ENCODE measurements at regions not wholly inside any gene's neighbourhood (a gene's known extent, or its start where the extent isn't known, plus 50 kb on each side); places are given as distances from the start of the nearest gene placed in this dataset.

- DNase-seq, result no peak
- Histone ChIP-seq H4K20me1 (ENCODE audit: insufficient read depth) (no peaks in the 10 kb centered on the region), H3F3A (ENCODE audit: insufficient read depth, low read depth) (no peaks in the 10 kb centered on the region), H3K27me3 (ENCODE audit: insufficient read depth, low read depth) (peaks cover 35% of the 10 kb centered on the region), H3K4me2 (no peak overlapping the region), H3K4me1 (replicated peaks; ENCODE audit: insufficient read depth) (no peaks in the 10 kb centered on the region), H2AFZ (no peak overlapping the region), H3K27ac (no peak overlapping the region), H3K9me3 (ENCODE audit: insufficient read depth, low read depth) (no peaks in the 10 kb centered on the region), H3K36me3 (ENCODE audit: low read depth) (no peaks in the 10 kb centered on the region), H3K79me2 (ENCODE audit: low read depth) (no peaks in the 10 kb centered on the region), H3K4me3 (no peak overlapping the region), H3K9me2 (ENCODE audit: insufficient read depth) (no peaks in the 10 kb centered on the region)
- ChIA-PET CTCF (no interaction called here), POLR2A (ENCODE audit: unreplicated experiment) (no interaction called here)
- TF ChIP-seq EZH2 (IDR thresholded peaks at IDR 0.05; ENCODE audit: low read depth) (no peak), CTCF (conservative IDR thresholded peaks at IDR 0.05) (no peak)
- BruUV-seq (replicated peaks), result no TSS peak
- intact Hi-C loops (cut with micrococcal nuclease; ENCODE audit: unreplicated experiment), result no loop called here
These were observed 481.0 kb upstream of the MYT1L start for GRCh38 chr2:2812117-2812516.

- Histone ChIP-seq H3K27ac (no peak overlapping the region), H3K4me2 (no peak overlapping the region), H3K4me3 (no peak overlapping the region), H4K20me1 (ENCODE audit: insufficient read depth) (peaks cover under 1% of the 10 kb centered on the region; the same call in 1 of the 2 replicates), H3F3A (ENCODE audit: insufficient read depth, low read depth) (no peaks in the 10 kb centered on the region), H2AFZ (no peak overlapping the region), H3K36me3 (ENCODE audit: low read depth) (no peaks in the 10 kb centered on the region), H3K9me3 (ENCODE audit: insufficient read depth, low read depth) (no peaks in the 10 kb centered on the region), H3K9me2 (ENCODE audit: insufficient read depth) (no peaks in the 10 kb centered on the region), H3K79me2 (ENCODE audit: low read depth) (no peaks in the 10 kb centered on the region), H3K4me1 (replicated peaks; ENCODE audit: insufficient read depth) (no peaks in the 10 kb centered on the region), H3K27me3 (ENCODE audit: insufficient read depth, low read depth) (peaks cover 51% of the 10 kb centered on the region)
- DNase-seq, result no peak
- no TSS peak for BruUV-seq (replicated peaks)
- POLR2A ChIA-PET (ENCODE audit: unreplicated experiment), result interaction anchor here (0.7 kb wide), 1 partner anchor 832 kb away, joined by 13 read pairs; no protein-coding TSS in a partner anchor
- intact Hi-C loops (cut with micrococcal nuclease; ENCODE audit: unreplicated experiment), result no loop called here
- CTCF ChIA-PET, result no interaction called here
- TF ChIP-seq EZH2 (IDR thresholded peaks at IDR 0.05; ENCODE audit: low read depth) (no peak), CTCF (conservative IDR thresholded peaks at IDR 0.05) (no peak)
These were observed 479.4 kb upstream of the MYT1L start for GRCh38 chr2:2810504-2810903.

GRCh38 chr2:2809771-2810170 lies 478.7 kb upstream of the MYT1L start:
- Histone ChIP-seq H3K36me3 (ENCODE audit: low read depth) (no peaks in the 10 kb centered on the region), H3K4me3 (no peak overlapping the region), H3K9me2 (ENCODE audit: insufficient read depth) (no peaks in the 10 kb centered on the region), H3K4me1 (replicated peaks; ENCODE audit: insufficient read depth) (no peaks in the 10 kb centered on the region), H3K27me3 (ENCODE audit: insufficient read depth, low read depth) (peaks cover 59% of the 10 kb centered on the region), H2AFZ (no peak overlapping the region), H3K4me2 (no peak overlapping the region), H4K20me1 (ENCODE audit: insufficient read depth) (peaks cover 4% of the 10 kb centered on the region; the same call in 1 of the 2 replicates), H3K27ac (no peak overlapping the region), H3F3A (ENCODE audit: insufficient read depth, low read depth) (no peaks in the 10 kb centered on the region), H3K9me3 (ENCODE audit: insufficient read depth, low read depth) (no peaks in the 10 kb centered on the region), H3K79me2 (ENCODE audit: low read depth) (no peaks in the 10 kb centered on the region)
- ChIA-PET POLR2A (ENCODE audit: unreplicated experiment) (no interaction called here), CTCF (no interaction called here)
- no peak for TF ChIP-seq CTCF (conservative IDR thresholded peaks at IDR 0.05)
- no peak for TF ChIP-seq EZH2 (IDR thresholded peaks at IDR 0.05; ENCODE audit: low read depth)
- BruUV-seq (replicated peaks), result no TSS peak
- no peak for DNase-seq
- intact Hi-C loops (cut with micrococcal nuclease; ENCODE audit: unreplicated experiment), result no loop called here

Data from PC-9 (cell line).